ENCODE measurements at regions not wholly inside any gene's neighbourhood (a gene's known extent, or its start where the extent isn't known, plus 50 kb on each side); places are given as distances from the start of the nearest gene placed in this dataset.
"Not testable (repeated sequence)": the region's sequence is repeated elsewhere in the genome, so short reads cannot be mapped to it uniquely, and the experiment has no call there.

DNA sequence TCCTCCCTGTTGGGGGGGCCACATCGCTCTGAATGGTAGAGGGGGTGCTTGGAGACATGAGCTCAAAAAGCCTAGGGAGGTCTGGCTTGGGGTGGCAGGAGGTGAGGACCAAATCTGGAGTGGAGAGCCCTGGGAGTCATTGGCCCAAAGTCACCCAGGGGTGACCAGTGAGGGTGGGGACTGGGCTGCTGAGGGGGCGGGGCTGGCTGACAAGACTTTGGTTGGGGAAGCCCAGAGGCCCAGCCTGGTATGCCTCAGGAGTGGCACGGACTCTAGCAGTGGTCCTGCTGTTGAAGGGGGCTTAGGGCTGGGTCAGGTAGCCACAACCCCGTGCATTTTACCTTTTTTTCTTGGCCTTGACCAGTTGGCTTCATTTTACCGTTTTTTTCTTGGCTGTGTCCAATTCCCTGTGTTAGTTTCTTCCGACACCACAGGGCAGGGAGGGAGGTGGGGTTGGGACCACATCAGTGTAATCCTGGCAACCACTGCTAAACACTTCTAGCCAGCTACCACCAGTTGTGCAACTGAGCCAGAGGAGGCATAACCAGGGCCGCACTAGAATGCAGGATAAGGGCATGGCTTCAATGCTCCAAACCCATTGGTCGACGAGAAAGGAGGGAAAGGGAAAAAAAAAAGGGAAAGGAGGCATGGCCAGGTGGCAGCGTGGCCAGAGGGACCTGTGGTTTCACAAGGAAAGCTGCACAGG, 105.3 kb upstream of the C2CD4B start:
- no peak for DNase-seq (ENCODE audit: low read depth in 3 of 3, low spot score in 1 of 3)

DNA sequence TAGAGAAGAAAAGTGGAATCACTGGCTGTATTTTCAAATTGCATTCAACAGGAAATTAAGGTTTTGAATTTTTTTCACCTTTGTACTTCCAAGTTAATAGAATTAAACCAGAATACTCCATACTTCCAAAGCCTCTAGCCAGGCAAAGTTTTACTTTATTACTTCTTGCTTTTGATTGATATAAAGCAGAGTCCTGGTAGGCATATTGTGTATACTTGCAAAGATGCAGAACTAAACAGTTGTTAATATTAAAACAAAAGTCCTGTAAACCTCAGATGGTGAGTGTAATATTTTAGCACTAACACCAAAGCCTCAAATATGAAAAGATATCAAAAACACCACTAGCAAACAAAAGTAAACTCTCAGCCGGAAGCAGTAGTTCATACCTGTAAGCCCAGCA, 107.2 kb upstream of the C2CD4B start:
- no peak for DNase-seq (ENCODE audit: low read depth in 3 of 3, low spot score in 1 of 3)

DNA sequence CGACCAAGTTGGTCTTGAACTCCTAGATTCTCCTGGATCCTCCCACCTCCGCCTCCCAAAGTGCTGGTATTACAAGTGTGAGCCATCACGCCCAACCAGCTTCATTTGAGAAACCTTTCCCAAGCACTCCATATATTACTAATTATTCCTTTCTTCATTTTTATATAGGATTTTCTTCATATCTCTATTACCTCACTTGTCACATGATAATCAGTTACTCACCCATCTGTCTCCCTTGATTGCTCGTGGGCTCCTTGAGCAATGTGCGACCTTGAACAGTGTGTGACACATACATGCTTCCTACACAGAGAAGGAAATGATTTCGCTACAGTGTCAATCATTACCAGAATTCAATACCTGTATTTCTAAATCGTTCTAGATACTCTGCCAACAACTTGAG, 110.7 kb upstream of the C2CD4B start:
- no peak for DNase-seq (ENCODE audit: low read depth in 3 of 3, low spot score in 1 of 3)

DNA sequence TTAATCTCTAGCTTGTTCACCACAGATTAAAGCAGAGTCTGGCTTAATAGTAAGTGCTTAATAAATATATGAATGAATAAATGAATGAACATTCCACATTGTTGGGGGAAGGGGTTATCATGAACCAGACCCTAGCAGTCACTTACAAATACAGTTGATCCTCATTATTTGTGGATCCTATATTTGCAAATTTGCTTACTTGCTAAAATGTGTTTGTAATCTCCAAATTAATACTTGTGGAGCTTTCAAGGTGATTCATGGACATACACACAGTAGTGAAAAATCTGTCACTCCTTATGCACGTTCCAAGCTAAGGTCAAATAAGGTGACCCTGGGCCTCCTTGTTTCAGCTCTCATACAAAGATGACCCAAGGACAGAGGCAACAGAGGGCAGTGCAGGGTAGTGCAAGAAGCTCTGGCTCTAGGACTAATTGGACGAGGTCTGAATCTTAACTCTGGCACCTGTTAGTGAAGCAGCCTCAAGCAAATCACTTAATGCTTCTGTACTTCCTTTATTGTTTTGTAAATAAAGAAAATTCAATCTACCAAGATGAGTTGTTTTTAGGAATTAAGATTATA, 112.8 kb upstream of the C2CD4B start:
- DNase-seq (ENCODE audit: low read depth in 3 of 3, low spot score in 1 of 3) = no peak

DNA sequence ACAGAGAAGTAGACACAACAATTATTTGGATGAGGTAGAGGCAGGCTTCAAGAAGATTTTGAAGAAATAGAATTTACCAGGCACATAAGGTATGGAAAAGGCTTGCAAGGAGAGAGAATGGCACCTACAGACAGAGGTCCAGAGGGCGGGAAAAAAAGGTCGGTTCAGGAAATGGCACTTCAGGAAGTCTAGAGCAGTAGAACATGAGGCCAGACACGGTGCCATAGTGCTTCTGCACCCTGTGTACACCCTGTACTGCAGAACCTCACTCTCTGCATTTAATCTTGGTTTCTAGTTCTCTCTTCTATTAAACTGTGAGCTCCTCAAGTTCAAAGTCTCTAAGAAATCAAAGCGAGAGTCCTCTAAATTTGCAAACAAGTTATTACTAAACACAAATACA, 113.4 kb upstream of the C2CD4B start:
- no peak for DNase-seq (ENCODE audit: low read depth in 3 of 3, low spot score in 1 of 3)

DNA sequence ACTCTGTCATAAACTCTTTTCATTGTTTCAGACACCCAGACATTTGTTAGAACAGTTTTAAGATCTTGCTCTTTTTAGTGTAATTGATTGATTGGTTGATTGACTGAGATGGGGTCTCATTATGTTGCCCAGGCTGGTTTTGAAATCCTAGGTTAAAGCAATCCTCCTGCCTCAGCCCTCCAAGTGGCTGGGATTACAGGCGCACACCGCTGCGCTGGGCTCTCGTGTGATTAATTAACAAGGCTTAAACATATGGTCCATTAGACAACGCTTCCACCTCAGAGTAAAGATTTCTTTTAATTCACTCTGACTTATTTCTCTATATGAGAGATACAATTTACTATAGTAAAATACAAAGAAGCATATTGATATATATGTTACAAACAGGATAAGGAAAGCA, 114.0 kb upstream of the C2CD4B start:
- DNase-seq (ENCODE audit: low read depth in 3 of 3, low spot score in 1 of 3) = no peak

DNA sequence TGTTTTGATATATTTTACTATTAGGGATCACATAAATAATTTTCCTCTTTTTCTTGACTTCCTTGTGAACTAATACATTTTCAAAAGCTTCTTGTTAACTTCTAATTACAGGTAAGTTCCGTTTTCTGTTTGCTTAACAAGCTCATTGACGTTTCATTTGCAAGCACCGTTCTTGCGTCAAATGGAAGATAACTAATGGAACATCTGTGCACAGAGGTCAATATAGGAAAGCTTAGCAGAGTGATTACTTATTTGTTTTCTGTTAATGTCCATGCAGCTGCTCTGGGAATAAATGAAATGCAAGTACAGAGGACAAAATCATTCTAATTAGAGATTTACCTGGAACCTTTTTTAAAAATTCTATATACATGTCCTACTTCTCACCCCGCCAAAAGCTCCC, 115.5 kb upstream of the C2CD4B start:
- DNase-seq (ENCODE audit: low read depth in 3 of 3, low spot score in 1 of 3) = no peak

DNA sequence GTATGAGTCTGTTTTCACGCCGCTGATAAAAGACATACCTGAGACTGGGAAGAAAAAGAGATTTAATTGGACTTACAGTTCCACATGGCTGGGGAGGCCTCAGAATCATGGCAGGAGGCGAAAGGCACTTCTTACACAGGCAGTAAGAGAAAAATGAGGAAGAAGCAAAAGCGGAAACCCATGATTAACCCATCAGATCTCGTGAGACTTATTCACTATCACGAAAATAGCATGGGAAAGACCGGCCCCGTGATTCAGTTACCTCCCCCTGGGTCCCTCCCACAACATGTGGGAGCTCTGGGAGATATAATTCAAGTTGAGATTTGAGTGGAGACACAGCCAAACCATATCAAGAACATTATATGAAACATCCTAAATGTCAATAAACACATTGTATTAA, 116.7 kb upstream of the C2CD4B start:
- not testable (repeated sequence) for DNase-seq (ENCODE audit: low read depth in 3 of 3, low spot score in 1 of 3)

DNA sequence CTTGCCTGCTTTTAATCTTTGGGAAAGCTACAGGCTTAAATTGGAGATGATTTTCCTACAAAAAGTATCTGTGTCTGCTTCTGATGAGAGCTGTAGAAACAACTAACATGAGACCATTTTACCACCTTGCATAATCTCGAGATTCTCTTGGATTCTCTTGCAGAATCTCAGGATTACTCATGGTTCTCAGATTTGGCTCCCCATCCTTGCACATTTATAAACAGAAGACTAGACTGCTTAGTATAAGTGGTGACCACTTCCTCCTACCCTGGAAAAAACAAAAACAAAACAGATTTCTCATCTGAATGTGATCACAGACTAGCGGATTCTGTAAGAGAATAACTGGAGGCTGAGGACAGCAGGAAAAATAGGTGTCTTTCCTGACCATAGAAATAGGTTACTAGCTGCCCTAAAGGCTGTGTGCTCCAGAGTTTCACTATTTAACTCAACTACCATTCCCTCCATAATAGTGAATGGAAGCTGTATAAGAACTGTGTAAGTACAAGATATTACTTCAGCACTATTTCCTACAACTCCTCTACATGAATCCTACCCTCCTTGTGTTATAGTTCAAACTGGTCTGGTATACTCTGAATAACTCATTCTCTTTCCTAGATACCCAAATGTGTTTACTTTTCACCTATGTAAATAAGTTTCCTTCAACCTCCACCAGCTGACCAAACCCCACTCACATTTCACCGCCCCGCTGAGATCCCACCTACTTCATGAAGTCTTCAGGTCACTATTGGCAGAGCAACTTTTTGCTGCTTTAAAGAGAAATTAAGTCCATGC, 122.2 kb upstream of the C2CD4B start:
- DNase-seq (ENCODE audit: low read depth in 3 of 3, low spot score in 1 of 3) = no peak

DNA sequence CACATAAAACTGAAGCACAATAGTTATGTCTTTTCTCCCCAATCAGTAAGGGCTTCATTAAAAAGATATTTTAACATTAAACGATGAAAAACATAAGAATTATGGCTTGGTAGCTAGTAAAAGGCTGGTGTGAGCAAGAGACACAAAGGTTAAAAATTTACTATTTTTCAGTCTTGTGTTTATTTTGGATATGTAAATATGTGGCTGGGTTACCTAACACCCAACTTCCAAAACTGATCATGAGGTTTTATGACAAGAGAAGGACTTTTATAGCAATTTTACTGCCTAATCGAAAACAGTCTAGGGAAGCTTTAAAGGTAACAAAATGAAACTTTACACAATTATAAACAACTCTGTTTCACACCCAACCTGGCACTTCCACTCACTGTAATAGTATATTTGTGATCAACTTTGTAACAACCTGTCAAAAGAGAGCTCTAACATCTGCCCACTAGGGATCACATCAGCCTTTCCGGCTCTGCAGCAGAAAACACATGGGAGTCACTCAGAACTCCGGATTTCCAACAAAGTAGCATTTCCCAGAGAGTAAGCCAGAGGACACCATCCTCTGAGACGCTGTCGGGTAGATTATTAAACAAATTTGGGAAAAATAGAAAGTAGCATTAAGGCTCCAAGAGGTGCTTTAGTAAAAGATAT, 123.4 kb upstream of the C2CD4B start:
- DNase-seq (ENCODE audit: low read depth in 3 of 3, low spot score in 1 of 3) = no peak

DNA sequence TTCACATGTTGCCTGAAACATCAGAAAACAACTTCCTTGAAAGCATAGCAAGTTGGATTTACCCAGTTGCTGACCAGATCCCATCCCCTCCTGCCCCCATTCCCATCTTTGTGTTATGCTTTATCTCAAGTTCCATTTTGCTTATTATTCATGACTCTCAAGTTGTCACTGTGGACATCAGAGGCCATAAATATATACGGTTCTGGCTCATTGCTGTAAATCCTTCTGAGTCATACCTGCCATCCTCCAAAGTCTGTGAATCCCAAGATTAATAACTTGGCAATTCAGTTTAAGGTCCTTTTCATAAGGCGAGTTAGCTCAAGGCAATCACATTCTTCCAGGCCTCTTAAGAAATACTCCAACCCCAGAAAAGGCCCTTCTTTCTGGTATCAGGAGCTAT, 126.2 kb upstream of the C2CD4B start:
- no peak for DNase-seq (ENCODE audit: low read depth in 3 of 3, low spot score in 1 of 3)

DNA sequence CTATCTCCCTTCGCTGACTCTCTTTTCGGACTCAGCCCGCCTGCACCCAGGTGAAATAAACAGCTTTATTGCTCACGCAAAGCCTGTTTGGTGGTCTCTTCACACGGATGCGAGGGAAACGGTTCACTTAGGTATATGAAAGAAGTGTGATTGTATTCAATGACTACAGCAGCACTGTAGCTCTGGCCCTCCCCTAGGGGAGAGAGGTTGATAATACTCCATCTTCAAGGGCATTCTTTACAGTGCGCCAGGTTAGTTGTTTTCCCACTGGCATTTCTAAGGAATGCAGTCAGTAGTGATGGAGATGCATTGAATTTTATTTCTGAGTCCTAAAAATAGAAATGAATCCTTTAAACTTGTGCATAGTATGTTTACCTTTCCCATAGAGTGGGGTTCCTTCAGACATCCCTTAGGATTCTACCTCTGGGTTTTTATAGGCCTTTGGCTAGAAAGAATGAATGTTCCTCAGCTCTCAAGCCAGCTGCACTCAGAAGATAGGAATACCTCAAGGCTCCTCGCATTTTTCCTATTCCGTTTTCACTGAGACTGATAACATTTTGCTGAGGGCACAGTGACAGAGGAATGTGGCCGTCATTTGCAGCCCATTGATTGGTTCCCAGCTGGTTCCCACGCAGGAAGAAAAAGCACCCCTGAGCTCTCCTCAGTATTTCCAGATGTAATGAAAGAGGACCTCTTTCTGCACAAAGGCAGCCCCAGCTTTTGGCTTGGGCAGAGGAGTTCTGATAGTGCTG, 131.8 kb upstream of the C2CD4B start:
- no peak for DNase-seq (ENCODE audit: low read depth in 3 of 3, low spot score in 1 of 3)

DNA sequence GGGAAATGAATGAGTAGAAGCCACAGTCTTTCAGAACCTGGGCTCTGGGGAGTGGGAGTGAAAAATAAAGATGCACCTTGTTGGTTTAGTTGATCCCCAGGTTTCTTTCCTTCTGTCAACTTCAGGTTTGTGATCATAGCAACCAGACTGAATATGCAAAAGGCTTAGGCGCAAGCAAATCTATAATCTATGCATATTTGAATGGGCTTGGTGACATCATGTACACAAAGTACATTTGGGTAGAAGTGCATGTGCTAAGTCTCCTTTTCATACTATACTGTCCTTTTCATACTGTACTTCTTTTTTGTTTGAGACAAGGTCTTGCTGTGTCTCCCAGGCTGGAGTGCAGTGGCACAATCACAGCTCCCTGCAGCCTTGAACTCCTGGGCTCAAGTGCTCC, 132.4 kb upstream of the C2CD4B start:
- no peak for DNase-seq (ENCODE audit: low read depth in 3 of 3, low spot score in 1 of 3)

DNA sequence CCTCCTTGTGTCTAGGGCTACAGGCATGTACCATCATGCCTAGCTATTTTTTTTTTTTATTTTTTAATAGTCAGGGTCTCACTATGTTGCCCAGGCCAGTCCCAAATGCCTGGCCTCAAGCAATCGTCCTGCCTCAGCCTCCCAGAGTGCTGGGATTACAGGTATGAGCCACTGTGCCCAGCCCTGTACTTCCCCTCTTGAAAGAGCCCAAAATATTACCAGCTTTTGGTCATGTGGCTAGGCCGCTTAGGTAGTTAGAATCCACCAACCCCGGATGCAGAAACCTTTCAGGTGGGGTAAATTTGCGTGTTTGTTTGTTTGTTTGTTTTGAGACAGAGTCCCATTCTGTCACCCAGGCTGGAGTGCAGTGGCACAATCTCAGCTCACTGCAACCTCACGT, 132.8 kb upstream of the C2CD4B start:
- DNase-seq (ENCODE audit: low read depth in 3 of 3, low spot score in 1 of 3) = no peak

DNA sequence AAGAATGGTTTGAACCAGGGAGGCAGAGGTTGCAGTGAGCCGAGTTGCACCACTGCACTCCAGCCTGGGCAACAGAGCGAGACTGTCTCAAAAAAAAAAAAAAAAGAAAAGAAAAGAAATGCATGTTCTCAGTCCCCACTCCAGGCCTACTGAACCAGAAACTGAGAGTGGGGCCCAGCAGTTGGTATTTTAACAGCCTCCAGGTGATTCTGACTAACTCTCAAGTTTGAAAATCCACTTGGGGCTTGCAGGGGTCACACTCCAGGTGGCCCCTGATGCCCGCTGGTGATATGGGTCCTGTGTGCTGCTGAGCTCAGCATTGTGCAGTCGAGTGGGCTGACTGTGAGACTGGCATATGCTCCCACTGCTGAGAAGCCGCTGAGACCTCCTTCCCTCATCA, 133.7 kb upstream of the C2CD4B start:
- DNase-seq (ENCODE audit: low read depth in 3 of 3, low spot score in 1 of 3) = no peak

DNA sequence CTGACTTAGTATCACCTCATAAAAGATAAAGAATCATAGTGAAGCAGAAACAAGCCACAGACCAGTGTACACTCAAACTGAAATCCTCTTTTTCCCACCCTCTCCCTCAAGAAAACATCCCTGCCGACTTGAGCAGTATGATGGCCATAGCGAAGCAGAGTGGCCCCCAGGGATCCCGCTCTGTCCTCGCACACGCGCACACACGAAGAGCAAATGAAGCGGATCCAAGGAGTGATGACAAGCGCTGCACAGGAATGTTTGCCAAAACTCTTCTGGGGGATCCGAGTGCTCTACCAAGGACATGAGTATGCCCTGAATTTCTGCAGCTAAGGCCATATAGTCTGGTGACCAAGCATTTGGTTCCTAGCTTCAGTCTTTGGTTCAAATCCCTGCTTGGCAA, 134.5 kb upstream of the C2CD4B start:
- no peak for DNase-seq (ENCODE audit: low read depth in 3 of 3, low spot score in 1 of 3)

DNA sequence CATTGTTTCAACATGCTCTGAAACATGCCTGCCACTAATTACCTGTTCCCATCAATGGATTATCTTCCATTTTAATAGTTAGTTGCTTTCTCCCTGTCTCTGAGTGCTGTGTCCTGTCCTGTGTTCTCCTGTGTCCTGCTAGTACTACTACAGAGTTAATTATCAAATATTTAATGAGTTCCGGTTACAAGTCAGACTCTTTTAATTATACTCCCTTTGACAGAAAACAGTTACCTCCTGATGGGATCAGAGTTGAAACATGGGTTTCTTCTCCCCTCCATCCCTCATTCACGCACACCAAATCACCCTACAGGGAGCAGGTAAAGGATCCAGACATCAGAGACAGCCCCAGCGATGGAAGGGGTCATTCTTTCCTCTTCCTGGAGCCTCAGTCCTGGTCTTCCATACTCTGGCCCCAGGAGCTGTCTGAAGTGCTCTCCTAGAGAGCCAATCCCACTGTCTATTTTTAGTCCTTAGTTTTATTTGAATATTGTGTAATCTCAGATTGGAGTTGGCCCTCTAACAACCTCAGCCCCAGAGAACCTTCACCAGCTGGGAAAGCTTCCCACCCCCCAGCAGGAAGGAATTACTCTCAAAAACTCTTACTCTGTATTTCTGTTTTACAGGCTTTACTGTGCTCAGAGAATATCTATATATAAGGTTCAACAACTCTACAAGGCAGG, 137.0 kb upstream of the C2CD4B start:
- DNase-seq (ENCODE audit: low read depth in 3 of 3, low spot score in 1 of 3) = no peak

DNA sequence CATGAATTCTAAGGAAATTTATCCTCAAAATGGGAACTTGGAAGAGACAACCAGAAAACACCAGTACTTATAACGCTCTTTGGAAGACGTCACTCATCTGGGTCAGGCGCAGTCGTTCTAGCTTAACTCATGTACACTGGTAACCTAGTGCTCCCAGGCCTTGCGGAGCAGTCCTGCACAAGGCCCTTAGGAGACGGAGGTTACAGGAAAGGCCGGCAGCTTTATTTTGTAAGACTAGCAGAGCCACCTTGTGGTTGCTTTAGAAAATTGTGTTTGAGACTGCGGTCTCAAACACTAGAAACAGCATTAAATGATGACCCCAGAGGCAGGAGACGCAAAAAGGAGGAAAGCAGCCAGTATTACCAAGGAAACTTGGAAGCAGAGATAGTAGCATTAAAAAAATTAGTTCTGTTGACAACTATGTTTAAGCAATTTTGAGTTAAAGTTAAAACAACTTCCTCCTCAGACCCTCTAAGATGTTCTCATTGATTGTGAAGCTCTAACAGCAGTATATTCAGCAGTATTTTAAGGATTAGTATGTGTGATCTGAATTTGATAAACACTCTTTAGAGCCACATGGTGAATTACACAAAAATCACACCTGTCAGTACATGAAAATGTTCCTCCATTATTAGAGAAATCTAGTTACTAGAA, 141.9 kb upstream of the C2CD4B start:
- no peak for DNase-seq (ENCODE audit: low read depth in 3 of 3, low spot score in 1 of 3)

DNA sequence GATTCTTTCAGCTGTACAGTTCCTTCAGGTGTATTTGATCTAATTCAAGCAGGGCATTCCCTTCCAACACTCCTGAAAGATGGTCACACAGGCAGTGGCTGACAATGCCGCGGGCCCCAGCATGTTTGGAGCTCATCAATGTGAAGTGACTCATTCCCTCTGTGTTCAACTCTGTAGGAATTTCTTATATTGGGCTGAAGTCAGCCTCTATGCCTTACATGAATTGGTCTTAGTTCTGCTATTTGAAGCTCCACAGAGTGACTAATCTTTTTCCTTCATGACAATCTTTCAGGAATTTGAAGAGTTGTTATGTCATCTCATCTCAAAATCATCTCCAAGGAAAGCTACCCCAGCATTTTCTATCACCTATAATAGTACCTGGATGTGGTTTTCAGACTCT, 142.5 kb upstream of the C2CD4B start:
- no peak for DNase-seq (ENCODE audit: low read depth in 3 of 3, low spot score in 1 of 3)

DNA sequence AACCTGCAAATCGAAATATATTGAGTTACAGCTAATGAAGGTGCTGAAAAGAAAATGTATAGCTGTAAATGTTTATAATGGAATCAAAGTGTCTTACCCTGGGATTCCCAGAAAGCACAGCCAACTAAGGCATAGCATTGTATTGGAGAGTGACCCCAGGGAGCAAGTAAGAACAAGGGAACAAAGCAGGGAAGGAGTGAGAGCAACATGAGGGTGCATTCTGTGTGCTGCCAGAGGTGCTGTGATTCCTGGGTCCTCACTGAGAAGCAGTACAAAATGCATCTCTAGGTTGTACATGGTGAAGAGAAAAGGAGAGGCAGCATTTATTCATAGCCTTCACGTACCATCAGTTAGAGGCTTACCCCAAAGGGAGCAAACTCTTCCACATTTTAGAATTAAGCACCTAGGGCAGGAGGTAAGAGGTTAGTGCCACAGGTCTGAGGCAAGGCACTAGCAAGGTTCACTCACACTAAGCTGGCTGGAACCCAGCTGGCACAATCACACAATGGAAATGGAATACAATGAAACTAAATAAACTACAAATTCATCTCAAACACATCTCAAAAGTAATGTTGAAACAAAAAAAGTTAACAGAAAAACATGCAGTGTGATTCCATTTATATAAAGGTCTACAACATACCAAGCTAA, 151.5 kb upstream of the C2CD4B start:
- no peak for DNase-seq (ENCODE audit: low read depth in 3 of 3, low spot score in 1 of 3)

All from stimulated activated CD4-positive, alpha-beta T cell treated with anti-CD3 and anti-CD28 coated beads, TNF-alpha, amount 100 ng/mL, for 1 hour (primary cell).